GM23338 (cell line): ENCODE measurements at regions not wholly inside any gene's neighbourhood (a gene's known extent, or its start where the extent isn't known, plus 50 kb on each side); places are given as distances from the start of the nearest gene placed in this dataset.

Source experiments
- ATAC-seq: fragments of 200-7000 bp; cut with Tn5 transposase; 3 replicates; pipeline ENCODE4 v1.9.1; 2020
- DNase-seq: peaks from one replicate; pipeline ENCODE4 v3.0.0-alpha.2; 2015; ENCODE audit warnings: low spot score
- H2AFZ ChIP-seq: fragments of 200-600 bp; sonication (generic); 2 replicates; pipeline ENCODE4 v1.8.0; 2016; ENCODE audit warnings: antibody characterized with exemption, mild to moderate bottlenecking, moderate library complexity
- H3F3A ChIP-seq: fragments of 200-600 bp; sonication (generic); replicated peaks from 2 replicates; pipeline ENCODE4 v1.8.0; 2017; ENCODE audit warnings: antibody characterized with exemption, mixed run types, low read depth
- H3K27ac ChIP-seq: fragments of 200-600 bp; sonication (generic); 2 replicates; pipeline ENCODE4 v1.6.1; 2016; ENCODE audit warnings: low read depth
- H3K27me3 ChIP-seq: fragments of 200-600 bp; sonication (generic); 2 replicates; pipeline ENCODE4 v1.8.0; 2016; ENCODE audit warnings: mild to moderate bottlenecking, mixed run types, moderate library complexity; ENCODE audit not compliant: insufficient read depth
- H3K36me3 ChIP-seq: fragments of 200-600 bp; sonication (generic); 2 replicates; pipeline ENCODE4 v1.8.0; 2016; ENCODE audit warnings: mild to moderate bottlenecking; ENCODE audit not compliant: insufficient read depth
- H3K4me1 ChIP-seq: fragments of 200-600 bp; sonication (generic); 2 replicates; pipeline ENCODE4 v1.8.0; 2016; ENCODE audit warnings: mild to moderate bottlenecking, moderate library complexity; ENCODE audit not compliant: insufficient read depth
- H3K4me2 ChIP-seq: fragments of 200-600 bp; sonication (generic); 2 replicates; pipeline ENCODE4 v1.7.1; 2017; ENCODE audit warnings: mixed run types
- H3K4me3 ChIP-seq: fragments of 200-600 bp; sonication (generic); 2 replicates; pipeline ENCODE4 v1.6.1; 2016; ENCODE audit warnings: mixed run types
- H3K79me2 ChIP-seq: fragments of 200-600 bp; sonication (generic); replicated peaks from 2 replicates; pipeline ENCODE4 v1.8.0; 2017; ENCODE audit warnings: mild to moderate bottlenecking; ENCODE audit not compliant: insufficient read depth
- H3K9me2 ChIP-seq: fragments of 200-600 bp; sonication (generic); 2 replicates; pipeline ENCODE4 v1.8.0; 2017; ENCODE audit not compliant: insufficient read depth
- H4K20me1 ChIP-seq: fragments of 200-600 bp; sonication (generic); replicated peaks from 2 replicates; pipeline ENCODE4 v1.8.0; 2017; ENCODE audit warnings: mild to moderate bottlenecking; ENCODE audit not compliant: insufficient read depth
- H3K27ac Mint-ChIP-seq: 2 replicates; pipeline ENCODE4 v1.8.0; 2020; ENCODE audit warnings: inconsistent platforms, mild to moderate bottlenecking, moderate library complexity, mixed read lengths
- H3K27me3 Mint-ChIP-seq: 3 replicates; pipeline ENCODE4 v1.8.0; 2022; ENCODE audit warnings: low read depth, mild to moderate bottlenecking, moderate library complexity, mixed read lengths, inconsistent platforms; ENCODE audit not compliant: insufficient read depth, poor library complexity
- H3K36me3 Mint-ChIP-seq: 3 replicates; pipeline ENCODE4 v1.8.0; 2021; ENCODE audit warnings: low read depth, mild to moderate bottlenecking, inconsistent platforms, moderate library complexity, mixed read lengths
- H3K4me1 Mint-ChIP-seq: 3 replicates; pipeline ENCODE4 v1.8.0; 2020; ENCODE audit warnings: mild to moderate bottlenecking, inconsistent platforms, mixed read lengths
- H3K4me3 Mint-ChIP-seq: 3 replicates; pipeline ENCODE4 v1.8.0; 2021; ENCODE audit warnings: moderate library complexity, mild to moderate bottlenecking, inconsistent platforms, mixed read lengths
- H3K9me3 Mint-ChIP-seq: 3 replicates; pipeline ENCODE4 v1.8.0; 2020; ENCODE audit warnings: moderate library complexity, mild to moderate bottlenecking, inconsistent platforms, mixed read lengths
- CREB1 ChIP-seq: fragments of 250-450 bp; sonication (Bioruptor Pico); IDR thresholded peaks from 2 replicates; pipeline ENCODE4 v1.5.0; 2020; ENCODE audit warnings: low read depth, mild to moderate bottlenecking, moderate library complexity
- EZH2 ChIP-seq: fragments of 200-600 bp; sonication (generic); IDR thresholded peaks from one replicate; pipeline ENCODE4 v1.8.0; 2017; ENCODE audit warnings: antibody characterized with exemption, mild to moderate bottlenecking, low read depth; ENCODE audit not compliant: unreplicated experiment
- POLR2AphosphoS5 ChIP-seq: IDR thresholded peaks from 2 replicates; pipeline ENCODE4 v1.6.1; 2016; ENCODE audit warnings: antibody characterized with exemption, low read depth
- REST ChIP-seq: IDR thresholded peaks from one replicate; pipeline ENCODE4 v1.6.1; 2018; ENCODE audit warnings: antibody characterized with exemption; ENCODE audit not compliant: unreplicated experiment
- STAT1 ChIP-seq: IDR thresholded peaks from one replicate; pipeline ENCODE4 v1.6.1; 2016; ENCODE audit warnings: antibody characterized with exemption; ENCODE audit not compliant: unreplicated experiment
- ZNF114 ChIP-seq: fragments of 250-450 bp; sonication (Bioruptor Pico); IDR thresholded peaks from 2 replicates; pipeline ENCODE4 v1.5.0; 2020; ENCODE audit warnings: mild to moderate bottlenecking, moderate library complexity
- TF ChIP-seq, protein P1 (sequence below), 2 experiments: fragments of 200-600 bp in 1 of 2; sonication (generic) in 1 of 2; conservative IDR thresholded peaks; 2 replicates each; pipeline versions ENCODE4 v1.5.1 to v1.6.1; 2016 to 2017; ENCODE audit warnings: antibody characterized with exemption in 2 of 2, low read depth in 2 of 2, mild to moderate bottlenecking in 2 of 2, moderate library complexity in 1 of 2
- TF ChIP-seq, protein P2 (sequence below): fragments of 250-450 bp; sonication (Bioruptor Pico); IDR thresholded peaks from 2 replicates; pipeline ENCODE4 v1.5.0; 2020; ENCODE audit warnings: mild to moderate bottlenecking, moderate library complexity

GRCh38 chr9:18390393-18390792 is 83.6 kb upstream of the ADAMTSL1 start (continued):
- TF ChIP-seq ZNF114: no peak

GRCh38 chr9:18393340-18394130 is 80.4 kb upstream of the ADAMTSL1 start:
- Mint-ChIP-seq H3K36me3 (no peaks in the 10 kb centered on the region), H3K27me3 (no peaks in the 10 kb centered on the region), H3K9me3 (no peaks in the 10 kb centered on the region), H3K4me1 (peaks cover 5% of the 10 kb centered on the region; the same call in 2 of the 3 replicates), H3K4me3 (no peak overlapping the region), H3K27ac (0 out of 2 replicates have a peak overlapping the region, but pooled peaks have one; percentile 40)
- no peaks in the 10 kb centered on the region for H3K4me1 ChIP-seq
- H3K27me3 ChIP-seq: no peaks in the 10 kb centered on the region
- ATAC-seq (no peak), DNase-seq (no peak)
- no peak overlapping the region for H3K4me3 ChIP-seq
- H3K79me2 ChIP-seq: no peaks in the 10 kb centered on the region
- no peak overlapping the region for H3K27ac ChIP-seq
- TF ChIP-seq ZNF114 (no peak), EZH2 (no peak), POLR2AphosphoS5 (no peak), CREB1 (no peak), REST (no peak), STAT1 (no peak)
- TF ChIP-seq, protein P1, sequence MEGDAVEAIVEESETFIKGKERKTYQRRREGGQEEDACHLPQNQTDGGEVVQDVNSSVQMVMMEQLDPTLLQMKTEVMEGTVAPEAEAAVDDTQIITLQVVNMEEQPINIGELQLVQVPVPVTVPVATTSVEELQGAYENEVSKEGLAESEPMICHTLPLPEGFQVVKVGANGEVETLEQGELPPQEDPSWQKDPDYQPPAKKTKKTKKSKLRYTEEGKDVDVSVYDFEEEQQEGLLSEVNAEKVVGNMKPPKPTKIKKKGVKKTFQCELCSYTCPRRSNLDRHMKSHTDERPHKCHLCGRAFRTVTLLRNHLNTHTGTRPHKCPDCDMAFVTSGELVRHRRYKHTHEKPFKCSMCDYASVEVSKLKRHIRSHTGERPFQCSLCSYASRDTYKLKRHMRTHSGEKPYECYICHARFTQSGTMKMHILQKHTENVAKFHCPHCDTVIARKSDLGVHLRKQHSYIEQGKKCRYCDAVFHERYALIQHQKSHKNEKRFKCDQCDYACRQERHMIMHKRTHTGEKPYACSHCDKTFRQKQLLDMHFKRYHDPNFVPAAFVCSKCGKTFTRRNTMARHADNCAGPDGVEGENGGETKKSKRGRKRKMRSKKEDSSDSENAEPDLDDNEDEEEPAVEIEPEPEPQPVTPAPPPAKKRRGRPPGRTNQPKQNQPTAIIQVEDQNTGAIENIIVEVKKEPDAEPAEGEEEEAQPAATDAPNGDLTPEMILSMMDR (conservative IDR thresholded peaks at IDR 0.05; ENCODE audit: low read depth in 2 of 2): no peak
- TF ChIP-seq, protein P2, sequence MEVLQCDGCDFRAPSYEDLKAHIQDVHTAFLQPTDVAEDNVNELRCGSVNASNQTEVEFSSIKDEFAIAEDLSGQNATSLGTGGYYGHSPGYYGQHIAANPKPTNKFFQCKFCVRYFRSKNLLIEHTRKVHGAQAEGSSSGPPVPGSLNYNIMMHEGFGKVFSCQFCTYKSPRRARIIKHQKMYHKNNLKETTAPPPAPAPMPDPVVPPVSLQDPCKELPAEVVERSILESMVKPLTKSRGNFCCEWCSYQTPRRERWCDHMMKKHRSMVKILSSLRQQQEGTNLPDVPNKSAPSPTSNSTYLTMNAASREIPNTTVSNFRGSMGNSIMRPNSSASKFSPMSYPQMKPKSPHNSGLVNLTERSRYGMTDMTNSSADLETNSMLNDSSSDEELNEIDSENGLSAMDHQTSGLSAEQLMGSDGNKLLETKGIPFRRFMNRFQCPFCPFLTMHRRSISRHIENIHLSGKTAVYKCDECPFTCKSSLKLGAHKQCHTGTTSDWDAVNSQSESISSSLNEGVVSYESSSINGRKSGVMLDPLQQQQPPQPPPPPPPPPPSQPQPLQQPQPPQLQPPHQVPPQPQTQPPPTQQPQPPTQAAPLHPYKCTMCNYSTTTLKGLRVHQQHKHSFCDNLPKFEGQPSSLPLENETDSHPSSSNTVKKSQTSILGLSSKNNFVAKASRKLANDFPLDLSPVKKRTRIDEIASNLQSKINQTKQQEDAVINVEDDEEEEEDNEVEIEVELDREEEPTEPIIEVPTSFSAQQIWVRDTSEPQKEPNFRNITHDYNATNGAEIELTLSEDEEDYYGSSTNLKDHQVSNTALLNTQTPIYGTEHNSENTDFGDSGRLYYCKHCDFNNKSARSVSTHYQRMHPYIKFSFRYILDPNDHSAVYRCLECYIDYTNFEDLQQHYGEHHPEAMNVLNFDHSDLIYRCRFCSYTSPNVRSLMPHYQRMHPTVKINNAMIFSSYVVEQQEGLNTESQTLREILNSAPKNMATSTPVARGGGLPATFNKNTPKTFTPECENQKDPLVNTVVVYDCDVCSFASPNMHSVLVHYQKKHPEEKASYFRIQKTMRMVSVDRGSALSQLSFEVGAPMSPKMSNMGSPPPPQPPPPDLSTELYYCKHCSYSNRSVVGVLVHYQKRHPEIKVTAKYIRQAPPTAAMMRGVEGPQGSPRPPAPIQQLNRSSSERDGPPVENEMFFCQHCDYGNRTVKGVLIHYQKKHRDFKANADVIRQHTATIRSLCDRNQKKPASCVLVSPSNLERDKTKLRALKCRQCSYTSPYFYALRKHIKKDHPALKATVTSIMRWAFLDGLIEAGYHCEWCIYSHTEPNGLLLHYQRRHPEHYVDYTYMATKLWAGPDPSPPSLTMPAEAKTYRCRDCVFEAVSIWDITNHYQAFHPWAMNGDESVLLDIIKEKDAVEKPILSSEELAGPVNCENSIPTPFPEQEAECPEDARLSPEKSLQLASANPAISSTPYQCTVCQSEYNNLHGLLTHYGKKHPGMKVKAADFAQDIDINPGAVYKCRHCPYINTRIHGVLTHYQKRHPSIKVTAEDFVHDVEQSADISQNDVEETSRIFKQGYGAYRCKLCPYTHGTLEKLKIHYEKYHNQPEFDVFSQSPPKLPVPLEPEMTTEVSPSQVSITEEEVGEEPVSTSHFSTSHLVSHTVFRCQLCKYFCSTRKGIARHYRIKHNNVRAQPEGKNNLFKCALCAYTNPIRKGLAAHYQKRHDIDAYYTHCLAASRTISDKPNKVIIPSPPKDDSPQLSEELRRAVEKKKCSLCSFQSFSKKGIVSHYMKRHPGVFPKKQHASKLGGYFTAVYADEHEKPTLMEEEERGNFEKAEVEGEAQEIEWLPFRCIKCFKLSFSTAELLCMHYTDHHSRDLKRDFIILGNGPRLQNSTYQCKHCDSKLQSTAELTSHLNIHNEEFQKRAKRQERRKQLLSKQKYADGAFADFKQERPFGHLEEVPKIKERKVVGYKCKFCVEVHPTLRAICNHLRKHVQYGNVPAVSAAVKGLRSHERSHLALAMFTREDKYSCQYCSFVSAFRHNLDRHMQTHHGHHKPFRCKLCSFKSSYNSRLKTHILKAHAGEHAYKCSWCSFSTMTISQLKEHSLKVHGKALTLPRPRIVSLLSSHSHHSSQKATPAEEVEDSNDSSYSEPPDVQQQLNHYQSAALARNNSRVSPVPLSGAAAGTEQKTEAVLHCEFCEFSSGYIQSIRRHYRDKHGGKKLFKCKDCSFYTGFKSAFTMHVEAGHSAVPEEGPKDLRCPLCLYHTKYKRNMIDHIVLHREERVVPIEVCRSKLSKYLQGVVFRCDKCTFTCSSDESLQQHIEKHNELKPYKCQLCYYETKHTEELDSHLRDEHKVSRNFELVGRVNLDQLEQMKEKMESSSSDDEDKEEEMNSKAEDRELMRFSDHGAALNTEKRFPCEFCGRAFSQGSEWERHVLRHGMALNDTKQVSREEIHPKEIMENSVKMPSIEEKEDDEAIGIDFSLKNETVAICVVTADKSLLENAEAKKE: no peak
- peak overlapping the region; percentile 44; the same call in 1 of the 2 replicates for H2AFZ ChIP-seq
- H3K9me2 ChIP-seq: 0 out of 2 replicates have a peak, but pooled peaks cover 3% of the 10 kb centered on the region
- H4K20me1 ChIP-seq: no peaks in the 10 kb centered on the region
- H3K36me3 ChIP-seq: no peaks in the 10 kb centered on the region
- H3K4me2 ChIP-seq: no peak overlapping the region
- no peaks in the 10 kb centered on the region for H3F3A ChIP-seq
